Vagina (tissue), 2 donors: ENCODE measurements at regions not wholly inside any gene's neighbourhood (a gene's known extent, or its start where the extent isn't known, plus 50 kb on each side); places are given as distances from the start of the nearest gene placed in this dataset.

ENCODE experiments used
- POLR2A ChIP-seq, 2 donors: fragments of 450-650 bp; IDR thresholded peaks; one replicate each; pipeline ENCODE4 v1.6.1; 2017; ENCODE audit warnings: antibody characterized with exemption in 2 of 2, mild to moderate bottlenecking in 2 of 2, moderate library complexity in 2 of 2
- POLR2AphosphoS5 ChIP-seq, 2 donors: sonication (generic); formaldehyde crosslinking; IDR thresholded peaks; one replicate each; pipeline ENCODE4 v1.9.0; 2017; ENCODE audit warnings: antibody characterized with exemption in 2 of 2, mild to moderate bottlenecking in 2 of 2, low read depth in 1 of 2; ENCODE audit not compliant: insufficient read depth in 1 of 2
- TF ChIP-seq, protein P1 (sequence below), 3 experiments: fragments of 450-650 bp in 2 of 3; fragments of 200-600 bp in 1 of 3; sonication (generic) in 1 of 3; IDR thresholded peaks; one replicate each; pipeline ENCODE4 v1.5.1; 2017 to 2019; ENCODE audit warnings: antibody characterized with exemption in 3 of 3, mild to moderate bottlenecking in 2 of 3, moderate library complexity in 2 of 3

DNA sequence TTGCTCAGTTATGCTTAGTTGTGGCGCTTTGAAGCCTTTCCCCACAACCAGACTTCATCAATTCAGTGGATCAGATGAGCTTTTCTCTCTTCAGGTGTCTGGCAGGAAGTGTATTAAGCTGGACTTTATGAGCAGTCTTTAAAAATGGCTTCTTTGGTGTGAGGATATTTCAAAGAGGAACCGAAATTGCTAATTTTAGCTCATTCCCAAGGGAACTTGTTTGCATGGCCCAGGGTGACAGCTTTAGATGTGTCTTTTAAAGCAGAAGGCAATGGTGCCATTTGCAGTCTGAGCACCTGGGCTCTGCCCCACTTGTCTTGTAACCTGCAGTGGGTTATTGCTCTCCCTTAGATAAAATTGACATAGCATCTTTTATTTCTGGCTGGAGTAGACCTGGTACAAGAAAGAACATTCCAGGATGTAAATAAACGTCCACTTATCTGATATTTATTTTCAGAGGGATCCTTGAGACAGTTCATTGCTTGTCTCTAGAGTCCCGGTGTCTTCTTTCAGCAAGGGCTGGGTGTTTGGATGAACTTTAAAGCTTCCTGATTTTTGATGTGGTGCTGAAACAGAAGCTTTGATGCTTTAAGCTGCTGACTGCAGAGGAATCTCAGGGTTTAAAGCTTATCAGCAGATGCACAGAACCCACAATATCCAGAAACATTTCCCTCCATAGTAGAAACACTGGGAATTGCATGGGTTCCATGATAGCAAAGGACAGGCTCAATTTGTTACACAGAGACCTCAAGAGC is 241.7 kb downstream of the ADGRL2 start:
- TF ChIP-seq, protein P1, sequence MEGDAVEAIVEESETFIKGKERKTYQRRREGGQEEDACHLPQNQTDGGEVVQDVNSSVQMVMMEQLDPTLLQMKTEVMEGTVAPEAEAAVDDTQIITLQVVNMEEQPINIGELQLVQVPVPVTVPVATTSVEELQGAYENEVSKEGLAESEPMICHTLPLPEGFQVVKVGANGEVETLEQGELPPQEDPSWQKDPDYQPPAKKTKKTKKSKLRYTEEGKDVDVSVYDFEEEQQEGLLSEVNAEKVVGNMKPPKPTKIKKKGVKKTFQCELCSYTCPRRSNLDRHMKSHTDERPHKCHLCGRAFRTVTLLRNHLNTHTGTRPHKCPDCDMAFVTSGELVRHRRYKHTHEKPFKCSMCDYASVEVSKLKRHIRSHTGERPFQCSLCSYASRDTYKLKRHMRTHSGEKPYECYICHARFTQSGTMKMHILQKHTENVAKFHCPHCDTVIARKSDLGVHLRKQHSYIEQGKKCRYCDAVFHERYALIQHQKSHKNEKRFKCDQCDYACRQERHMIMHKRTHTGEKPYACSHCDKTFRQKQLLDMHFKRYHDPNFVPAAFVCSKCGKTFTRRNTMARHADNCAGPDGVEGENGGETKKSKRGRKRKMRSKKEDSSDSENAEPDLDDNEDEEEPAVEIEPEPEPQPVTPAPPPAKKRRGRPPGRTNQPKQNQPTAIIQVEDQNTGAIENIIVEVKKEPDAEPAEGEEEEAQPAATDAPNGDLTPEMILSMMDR (IDR thresholded peaks at IDR 0.05): no peak
- TF ChIP-seq POLR2AphosphoS5 (IDR thresholded peaks at IDR 0.05; ENCODE audit: insufficient read depth in 1 of 2, low read depth in 1 of 2) (no peak), POLR2A (IDR thresholded peaks at IDR 0.05) (no peak)
